HCT116 (cell line): ENCODE measurements at regions not wholly inside any gene's neighbourhood (a gene's known extent, or its start where the extent isn't known, plus 50 kb on each side); places are given as distances from the start of the nearest gene placed in this dataset.

Source experiments
- EZH2 ChIP-seq: fragments of 200-600 bp; sonication (generic); IDR thresholded peaks from 2 replicates; pipeline ENCODE4 v1.6.1; 2017; ENCODE audit warnings: antibody characterized with exemption, mixed run types
- POLR2A ChIP-seq: IDR thresholded peaks from 2 replicates; pipeline ENCODE4 v1.7.0; 2011; ENCODE audit warnings: borderline replicate concordance; ENCODE audit not compliant: insufficient read depth, insufficient read length; ENCODE audit errors: extremely low read depth
- RAD21 ChIP-seq: IDR thresholded peaks from 2 replicates; pipeline ENCODE4 v1.6.1; 2012; ENCODE audit warnings: low read depth, mild to moderate bottlenecking
- SP1 ChIP-seq: IDR thresholded peaks from 2 replicates; pipeline ENCODE4 v1.6.1; 2012; ENCODE audit warnings: low read depth
- TCF7L2 ChIP-seq: IDR thresholded peaks from 2 replicates; pipeline ENCODE4 v1.7.0; 2011; ENCODE audit warnings: borderline replicate concordance, inconsistent platforms; ENCODE audit not compliant: insufficient read depth, insufficient read length; ENCODE audit errors: extremely low read depth
- YY1 ChIP-seq: IDR thresholded peaks from 2 replicates; pipeline ENCODE4 v1.6.1; 2011; ENCODE audit warnings: low read length, low read depth, moderate library complexity, mild to moderate bottlenecking; ENCODE audit not compliant: insufficient replicate concordance; ENCODE audit errors: extremely low read depth
- ZNF274 ChIP-seq: fragments of 200-500 bp; sonication (Bioruptor generic); IDR thresholded peaks from 2 replicates; pipeline ENCODE4 v1.6.1; 2014; ENCODE audit warnings: mild to moderate bottlenecking, low read depth, low read length, inconsistent platforms
- TF ChIP-seq, protein P1 (sequence below), 3 experiments: fragments of 200-600 bp in 1 of 3; sonication (generic) in 1 of 3; IDR thresholded peaks in 2 of 3; conservative IDR thresholded peaks in 1 of 3; 2 replicates each; pipeline ENCODE4 v1.5.1; 2012 to 2017; ENCODE audit warnings: low read depth in 2 of 3, low read length in 2 of 3, antibody characterized with exemption in 1 of 3, borderline replicate concordance in 1 of 3, control low read depth in 1 of 3, mild to moderate bottlenecking in 1 of 3, mixed read lengths in 1 of 3, mixed run types in 1 of 3, moderate library complexity in 1 of 3; ENCODE audit not compliant: insufficient read depth in 1 of 3
- TF ChIP-seq, protein P2 (sequence below): IDR thresholded peaks from 2 replicates; pipeline ENCODE4 v1.6.1; 2012
- TF ChIP-seq, protein P3 (sequence below): IDR thresholded peaks from 2 replicates; pipeline ENCODE4 v1.6.1; 2012

DNA sequence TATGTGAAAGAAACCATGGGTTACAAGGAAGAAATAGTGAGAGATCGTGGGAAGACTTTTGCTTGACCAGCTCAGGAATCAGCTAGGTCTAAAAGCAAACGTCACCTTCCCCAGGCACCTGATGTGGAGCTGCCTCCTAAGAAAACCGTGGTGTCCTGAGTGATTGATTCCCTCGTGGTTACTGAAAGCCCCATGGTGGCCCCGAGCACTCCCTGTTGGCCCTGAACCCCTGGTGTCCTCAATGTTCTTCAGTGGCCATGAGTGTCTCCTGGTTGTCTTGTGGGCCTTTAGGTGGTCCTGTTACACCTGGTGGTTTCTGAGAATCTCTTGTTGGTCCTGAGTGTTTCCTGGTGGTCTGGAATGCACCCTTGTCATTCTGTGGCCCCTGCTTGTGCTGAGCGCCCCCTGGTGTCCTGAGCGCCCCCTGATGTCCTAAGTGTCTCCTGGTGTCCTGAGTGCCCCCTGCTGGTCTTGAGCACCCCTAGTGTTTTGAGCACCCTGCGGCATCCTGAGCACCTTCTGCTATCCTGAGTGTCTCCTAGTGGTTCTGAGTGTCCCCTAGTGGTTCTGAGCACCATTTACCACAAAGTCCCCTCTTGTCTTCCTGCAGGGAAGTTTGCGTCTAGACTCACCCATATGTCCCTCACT lies 518.7 kb downstream of the TMEM121 start:
- TF ChIP-seq, protein P1, sequence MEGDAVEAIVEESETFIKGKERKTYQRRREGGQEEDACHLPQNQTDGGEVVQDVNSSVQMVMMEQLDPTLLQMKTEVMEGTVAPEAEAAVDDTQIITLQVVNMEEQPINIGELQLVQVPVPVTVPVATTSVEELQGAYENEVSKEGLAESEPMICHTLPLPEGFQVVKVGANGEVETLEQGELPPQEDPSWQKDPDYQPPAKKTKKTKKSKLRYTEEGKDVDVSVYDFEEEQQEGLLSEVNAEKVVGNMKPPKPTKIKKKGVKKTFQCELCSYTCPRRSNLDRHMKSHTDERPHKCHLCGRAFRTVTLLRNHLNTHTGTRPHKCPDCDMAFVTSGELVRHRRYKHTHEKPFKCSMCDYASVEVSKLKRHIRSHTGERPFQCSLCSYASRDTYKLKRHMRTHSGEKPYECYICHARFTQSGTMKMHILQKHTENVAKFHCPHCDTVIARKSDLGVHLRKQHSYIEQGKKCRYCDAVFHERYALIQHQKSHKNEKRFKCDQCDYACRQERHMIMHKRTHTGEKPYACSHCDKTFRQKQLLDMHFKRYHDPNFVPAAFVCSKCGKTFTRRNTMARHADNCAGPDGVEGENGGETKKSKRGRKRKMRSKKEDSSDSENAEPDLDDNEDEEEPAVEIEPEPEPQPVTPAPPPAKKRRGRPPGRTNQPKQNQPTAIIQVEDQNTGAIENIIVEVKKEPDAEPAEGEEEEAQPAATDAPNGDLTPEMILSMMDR (IDR thresholded peaks at IDR 0.05 in 2 of 3, conservative IDR thresholded peaks at IDR 0.05 in 1 of 3; ENCODE audit: borderline replicate concordance in 1 of 3, insufficient read depth in 1 of 3, low read depth in 2 of 3, low read length in 2 of 3): peak; percentile 60 to 98 (median 74)
- no peak for TF ChIP-seq YY1
- TF ChIP-seq ZNF274: no peak
- TF ChIP-seq RAD21: peak; percentile 29; the same call in 1 of the 2 replicates
- TF ChIP-seq, protein P2, sequence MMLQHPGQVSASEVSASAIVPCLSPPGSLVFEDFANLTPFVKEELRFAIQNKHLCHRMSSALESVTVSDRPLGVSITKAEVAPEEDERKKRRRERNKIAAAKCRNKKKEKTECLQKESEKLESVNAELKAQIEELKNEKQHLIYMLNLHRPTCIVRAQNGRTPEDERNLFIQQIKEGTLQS: no peak
- no peak for TF ChIP-seq EZH2
- no peak for TF ChIP-seq POLR2A
- TF ChIP-seq, protein P3, sequence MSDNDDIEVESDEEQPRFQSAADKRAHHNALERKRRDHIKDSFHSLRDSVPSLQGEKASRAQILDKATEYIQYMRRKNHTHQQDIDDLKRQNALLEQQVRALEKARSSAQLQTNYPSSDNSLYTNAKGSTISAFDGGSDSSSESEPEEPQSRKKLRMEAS: no peak
- TF ChIP-seq TCF7L2: no peak
- TF ChIP-seq SP1: no peak
